HG03442 (cell line): ENCODE measurements at regions not wholly inside any gene's neighbourhood (a gene's known extent, or its start where the extent isn't known, plus 50 kb on each side); places are given as distances from the start of the nearest gene placed in this dataset.

Source experiments
- ATAC-seq: cut with Tn5 transposase; IDR thresholded peaks from one replicate; pipeline ENCODE4 v1.9.1; 2021; ENCODE audit warnings: mild to moderate bottlenecking, moderate library complexity; ENCODE audit not compliant: unreplicated experiment

- ATAC-seq, result no peak
Measured at GRCh38 chr12:13318231-13319015, 121.9 kb downstream of the EMP1 start.

GRCh38 chr12:13316587-13317246 lies 120.2 kb downstream of the EMP1 start:
- ATAC-seq, result no peak

- no peak for ATAC-seq
Measured at GRCh38 chr12:13313886-13314285, 117.4 kb downstream of the EMP1 start.

GRCh38 chr12:13311551-13311950 lies 115.0 kb downstream of the EMP1 start:
- ATAC-seq, result no peak

- ATAC-seq, result no peak
Measured at GRCh38 chr12:13307143-13307816, 110.8 kb downstream of the EMP1 start.

- ATAC-seq, result no peak
Measured at GRCh38 chr12:13304924-13305323, 108.4 kb downstream of the EMP1 start.

- ATAC-seq, result no peak
Measured at GRCh38 chr12:13299457-13299856, 102.9 kb downstream of the EMP1 start.

- ATAC-seq, result no peak
Measured at GRCh38 chr12:13293096-13293495, 96.6 kb downstream of the EMP1 start.

GRCh38 chr12:13289653-13290289 lies 93.2 kb downstream of the EMP1 start:
- ATAC-seq, result no peak

- no peak for ATAC-seq
Measured at GRCh38 chr12:13288937-13289652, 92.6 kb downstream of the EMP1 start.

- ATAC-seq, result no peak
Measured at GRCh38 chr12:13288501-13288900, 92.0 kb downstream of the EMP1 start.

- ATAC-seq, result no peak
Measured at GRCh38 chr12:13283867-13284266, 87.3 kb downstream of the EMP1 start.

- ATAC-seq, result no peak
Measured at GRCh38 chr12:13282861-13283260, 86.3 kb downstream of the EMP1 start.

- ATAC-seq, result peak; percentile 74
Measured at GRCh38 chr12:13278249-13278787, 81.8 kb downstream of the EMP1 start.

GRCh38 chr12:13277293-13277692 lies 80.8 kb downstream of the EMP1 start:
- ATAC-seq, result no peak

- no peak for ATAC-seq
Measured at GRCh38 chr12:13275241-13276085, 78.9 kb downstream of the EMP1 start.

- ATAC-seq, result no peak
Measured at GRCh38 chr12:13273850-13274249, 77.3 kb downstream of the EMP1 start.

GRCh38 chr12:13273097-13273496 lies 76.6 kb downstream of the EMP1 start:
- ATAC-seq, result no peak

- ATAC-seq, result no peak
Measured at GRCh38 chr12:13270817-13271216, 74.3 kb downstream of the EMP1 start.
